HG03575 (cell line): ENCODE measurements at regions not wholly inside any gene's neighbourhood (a gene's known extent, or its start where the extent isn't known, plus 50 kb on each side); places are given as distances from the start of the nearest gene placed in this dataset.
"Not testable (repeated sequence)": the region's sequence is repeated elsewhere in the genome, so short reads cannot be mapped to it uniquely, and the experiment has no call there.

Source experiments
- ATAC-seq: cut with Tn5 transposase; IDR thresholded peaks from one replicate; pipeline ENCODE4 v1.9.1; 2021; ENCODE audit not compliant: unreplicated experiment, insufficient number of reproducible peaks, low FRiP score; ENCODE audit errors: extremely low read depth

DNA sequence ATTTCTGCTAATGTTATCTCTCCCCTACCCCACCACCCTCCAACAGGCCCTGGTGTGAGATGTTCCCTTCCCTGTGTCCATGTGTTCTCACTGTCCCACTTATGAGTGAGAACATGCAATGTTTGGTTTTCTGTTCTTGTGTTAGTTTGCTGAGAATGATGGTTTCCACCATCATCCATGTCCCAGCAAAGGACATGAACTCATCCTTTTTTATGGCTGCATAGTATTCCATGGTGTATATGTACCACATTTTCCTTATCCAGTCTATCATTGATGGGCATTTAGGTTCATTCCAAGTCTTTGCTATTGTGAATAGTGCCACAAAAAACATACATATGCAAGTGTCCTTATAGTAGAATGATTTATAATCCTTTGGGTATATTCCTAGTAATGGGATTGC lies 104.5 kb downstream of the ZNF33B start:
- not testable (repeated sequence) for ATAC-seq

DNA sequence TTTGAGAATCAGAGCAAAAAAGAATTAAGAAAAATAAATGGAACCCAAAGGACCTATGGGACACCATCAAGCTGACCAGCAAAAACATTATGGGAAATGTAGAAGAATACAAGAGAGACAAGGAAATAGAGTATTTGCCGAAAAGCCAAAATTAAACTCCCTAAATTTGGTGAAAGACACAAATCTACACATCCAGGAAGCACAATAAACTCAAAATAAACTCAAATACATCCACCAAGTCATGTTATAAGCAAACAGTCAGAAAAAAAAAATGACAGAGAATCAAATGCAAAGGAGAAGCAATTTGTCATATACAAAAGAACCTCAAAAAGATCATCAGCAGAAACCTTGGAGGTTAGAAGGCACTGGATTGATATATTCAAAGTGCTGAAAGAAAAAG lies 105.4 kb downstream of the ZNF33B start:
- no peak for ATAC-seq

DNA sequence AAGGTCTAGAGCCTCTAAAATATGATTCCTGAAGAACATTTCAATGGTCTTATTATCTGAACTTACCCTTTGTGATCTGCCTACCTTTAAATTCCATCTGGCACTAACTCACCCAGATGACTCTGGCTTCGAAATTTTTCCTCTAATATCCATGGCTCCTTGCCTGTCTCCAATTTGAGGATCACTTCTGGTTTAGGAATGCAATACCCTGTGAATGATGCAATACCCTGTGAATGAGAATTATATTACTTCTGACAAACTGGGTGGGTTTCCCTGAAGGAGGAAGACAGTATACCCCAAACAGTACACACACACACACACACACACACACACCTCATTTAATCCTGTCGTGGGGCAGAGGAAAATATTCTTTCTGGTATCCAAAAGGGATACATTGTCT lies 115.3 kb downstream of the ZNF33B start:
- no peak for ATAC-seq

DNA sequence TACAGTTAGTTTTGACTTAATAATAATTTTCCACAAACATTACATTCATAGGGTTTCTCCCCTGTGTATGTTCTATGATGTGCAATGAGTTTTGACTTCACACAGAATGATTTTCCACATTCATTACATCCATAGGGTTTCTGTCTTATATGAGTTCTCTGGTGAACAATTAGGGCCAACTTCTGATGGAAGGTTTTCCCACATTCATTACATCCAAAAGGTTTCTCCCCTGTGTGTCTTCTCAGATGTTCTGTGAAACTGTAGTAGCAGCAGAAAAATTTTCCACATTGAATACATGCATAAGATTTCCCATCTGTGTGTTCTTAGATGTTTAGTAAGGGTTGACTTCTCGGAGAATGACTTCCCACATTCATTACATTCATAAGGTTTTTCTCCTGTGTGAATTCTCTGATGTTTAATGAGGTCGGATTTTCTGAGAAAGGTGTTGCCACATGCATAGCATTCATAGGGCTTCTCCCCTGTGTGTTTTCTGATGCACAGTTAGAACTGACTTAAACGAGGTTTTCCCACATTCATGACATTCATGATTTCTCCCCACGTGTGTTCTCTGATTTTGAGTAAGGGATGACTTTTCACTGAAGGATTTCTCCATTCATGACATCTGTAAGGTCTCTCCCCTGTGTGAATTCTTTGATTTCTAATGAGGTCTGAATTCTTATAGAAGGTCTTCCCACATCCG lies 118.5 kb downstream of the ZNF33B start:
- ATAC-seq, result no peak

DNA sequence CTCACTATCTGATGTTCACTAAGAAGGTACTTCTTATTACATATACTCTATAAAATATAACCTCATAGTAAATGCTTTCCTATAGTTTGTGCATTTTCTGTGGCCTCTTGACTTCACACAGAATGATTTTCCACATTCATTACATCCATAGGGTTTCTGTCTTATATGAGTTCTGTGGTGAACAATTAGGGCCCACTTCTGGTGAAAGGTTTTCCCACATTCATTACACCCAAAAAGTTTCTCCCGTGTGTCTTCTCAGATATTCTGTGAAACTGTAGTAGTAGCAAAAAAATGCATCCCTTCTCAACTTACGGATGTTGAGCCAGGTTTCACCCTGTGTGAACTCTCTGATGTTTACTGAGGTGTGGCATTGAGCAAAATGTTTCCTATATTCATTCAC lies 119.3 kb downstream of the ZNF33B start:
- no peak for ATAC-seq

DNA sequence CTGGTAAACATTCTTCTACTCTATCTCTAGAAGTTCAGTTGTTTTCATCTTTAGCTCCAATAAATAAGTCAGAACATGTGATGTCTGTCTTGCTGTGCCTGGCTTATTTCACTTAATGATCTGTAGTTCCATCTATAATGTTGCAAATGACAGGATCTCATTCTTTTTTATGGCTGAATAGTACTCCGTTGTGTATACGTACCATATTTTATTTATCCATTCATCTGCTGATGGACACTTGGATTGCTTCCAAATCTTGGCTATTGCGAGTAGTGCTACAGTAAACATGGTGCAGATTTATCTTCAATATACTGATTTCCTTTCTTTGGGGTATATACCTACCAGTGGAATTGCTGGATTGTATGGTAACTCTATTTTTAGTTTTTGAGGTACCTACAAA lies 124.4 kb downstream of the ZNF33B start:
- no peak for ATAC-seq

DNA sequence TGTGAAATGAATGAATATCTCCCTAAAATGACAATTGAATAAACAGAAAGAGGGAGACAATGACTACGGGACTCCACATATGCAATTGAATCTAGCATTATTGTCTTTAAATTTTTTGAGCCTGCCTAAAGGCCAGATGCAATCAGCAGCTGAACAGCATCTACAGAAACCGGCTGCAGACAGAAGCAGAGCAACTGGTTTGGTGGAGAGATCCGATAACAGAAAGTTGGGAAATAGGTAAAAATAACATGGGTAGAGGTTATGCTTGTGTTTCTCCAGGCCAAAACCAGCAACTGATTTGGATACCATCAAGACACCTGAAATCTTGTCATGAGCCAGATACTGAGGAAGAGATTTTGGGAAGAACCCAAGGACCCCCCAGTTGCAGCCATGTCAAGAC lies 146.6 kb downstream of the ZNF33B start:
- ATAC-seq, result no peak

DNA sequence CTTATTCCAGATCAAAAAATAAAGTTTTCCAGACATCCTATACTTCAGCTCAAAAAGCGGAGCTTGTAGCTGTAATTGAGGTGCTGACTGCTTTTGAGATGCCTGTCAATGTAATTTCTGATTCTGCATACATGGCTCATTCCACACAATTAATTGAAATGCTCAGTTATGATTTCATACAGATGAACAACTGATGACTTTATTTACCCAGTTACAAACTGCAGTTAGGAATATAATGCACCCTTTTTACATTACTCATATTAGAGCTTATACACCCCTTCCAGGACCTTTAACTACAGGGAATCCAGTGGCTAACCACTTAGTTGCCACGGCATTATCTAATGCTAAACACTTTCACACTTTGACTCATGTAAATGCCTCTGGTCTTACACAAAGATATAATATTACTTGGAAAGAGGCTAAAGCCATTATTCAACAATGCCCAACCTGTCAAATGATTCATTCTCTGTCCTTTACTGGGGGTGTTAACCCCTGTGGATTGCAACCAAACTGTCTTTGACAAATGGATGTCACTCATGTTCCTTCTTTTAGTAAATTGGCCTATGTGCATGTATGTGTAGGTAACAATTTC lies 147.3 kb downstream of the ZNF33B start:
- no peak for ATAC-seq

DNA sequence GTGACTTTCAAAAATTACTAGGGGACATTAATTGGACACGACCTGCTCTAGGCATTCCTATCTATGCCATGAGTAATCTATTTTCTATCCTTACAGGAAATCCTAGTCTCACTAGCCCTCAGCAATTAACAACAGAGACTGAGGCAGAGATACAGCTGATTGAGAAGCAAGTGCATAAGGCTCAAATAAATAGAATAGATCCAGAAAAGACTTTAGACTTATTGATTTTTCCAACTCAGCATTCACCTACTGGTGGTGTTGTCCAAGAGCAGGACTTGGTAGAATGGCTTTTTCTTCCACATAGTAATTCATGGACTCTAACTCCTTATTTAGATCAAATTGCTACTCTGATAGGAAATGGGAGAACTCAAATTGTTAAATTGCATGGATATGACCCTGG lies 148.0 kb downstream of the ZNF33B start:
- no peak for ATAC-seq

DNA sequence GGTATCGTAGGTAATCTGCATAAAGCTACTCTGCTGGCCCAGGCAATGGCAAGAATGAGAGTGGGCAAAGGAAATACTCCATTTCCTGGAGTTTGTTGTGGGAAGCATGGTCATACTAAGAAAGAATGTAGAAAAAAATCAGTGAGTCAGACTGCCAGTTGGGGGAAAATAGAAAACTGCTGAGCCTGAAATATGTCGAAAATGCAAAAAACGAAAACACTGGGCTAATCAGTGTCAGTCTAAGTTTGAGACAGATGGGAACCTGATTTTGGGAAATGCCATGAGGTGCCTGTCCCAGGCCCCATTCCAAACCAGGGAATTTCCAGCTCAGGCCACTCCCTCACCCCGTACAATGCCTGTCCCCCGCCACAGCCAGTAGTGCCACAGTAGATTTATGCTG lies 150.0 kb downstream of the ZNF33B start:
- no peak for ATAC-seq

DNA sequence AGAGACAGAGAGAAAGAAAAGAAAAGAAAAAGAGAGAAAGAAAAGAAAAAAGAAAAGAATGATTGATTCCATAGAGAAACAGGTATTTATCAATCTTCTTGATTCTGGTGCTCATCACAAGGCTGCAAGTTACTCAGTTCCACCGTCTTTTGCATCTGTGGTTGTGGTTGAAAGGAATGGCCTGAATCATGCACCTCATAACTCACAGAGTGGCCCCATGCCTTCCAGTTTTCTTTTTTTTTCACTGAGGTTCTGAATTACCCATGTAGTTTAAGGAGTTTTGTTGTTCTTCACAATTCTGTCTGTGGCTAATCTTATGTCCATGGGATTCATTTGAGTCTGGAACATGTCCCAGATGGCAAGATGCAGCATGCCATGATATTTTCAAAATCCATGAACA lies 156.0 kb downstream of the ZNF33B start:
- ATAC-seq, result no peak

DNA sequence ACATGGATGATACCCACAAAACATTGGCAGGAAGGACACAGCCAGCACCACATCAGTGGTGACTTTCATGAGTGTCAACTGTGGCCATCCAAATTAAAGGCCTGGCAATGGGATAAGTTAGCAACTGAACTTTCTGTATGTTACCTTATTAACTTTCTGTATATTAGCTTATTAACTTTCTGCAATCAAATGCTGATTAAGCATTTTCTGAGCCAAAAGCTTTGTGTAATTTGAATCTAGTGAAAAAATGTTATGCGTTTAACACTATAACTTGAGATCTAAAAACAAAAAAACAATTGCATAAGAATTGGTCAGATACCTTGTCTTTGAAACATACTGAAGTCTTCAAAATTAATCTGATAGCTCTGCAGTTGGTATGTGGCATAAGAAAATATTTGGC lies 159.3 kb downstream of the ZNF33B start:
- no peak for ATAC-seq

DNA sequence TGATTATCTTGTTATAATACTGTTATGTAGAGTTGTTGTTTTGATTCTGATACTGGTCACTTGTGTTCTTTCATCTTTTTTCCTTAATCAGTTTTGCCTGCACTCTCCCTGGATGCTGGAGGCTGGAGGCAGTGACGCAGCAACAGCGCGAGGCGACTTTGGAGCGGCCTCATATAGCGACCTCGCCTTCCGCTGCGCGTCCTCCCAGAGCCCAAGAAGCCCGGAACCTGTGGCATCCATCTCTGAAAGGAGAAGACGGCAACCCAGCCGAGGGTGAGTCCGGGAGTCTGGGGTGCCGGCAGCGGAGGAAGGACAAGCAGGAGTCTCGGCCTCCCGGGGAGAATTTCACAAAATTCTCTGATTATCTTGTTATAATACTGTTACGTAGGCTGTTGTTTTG lies 161.2 kb downstream of the ZNF33B start:
- no peak for ATAC-seq

DNA sequence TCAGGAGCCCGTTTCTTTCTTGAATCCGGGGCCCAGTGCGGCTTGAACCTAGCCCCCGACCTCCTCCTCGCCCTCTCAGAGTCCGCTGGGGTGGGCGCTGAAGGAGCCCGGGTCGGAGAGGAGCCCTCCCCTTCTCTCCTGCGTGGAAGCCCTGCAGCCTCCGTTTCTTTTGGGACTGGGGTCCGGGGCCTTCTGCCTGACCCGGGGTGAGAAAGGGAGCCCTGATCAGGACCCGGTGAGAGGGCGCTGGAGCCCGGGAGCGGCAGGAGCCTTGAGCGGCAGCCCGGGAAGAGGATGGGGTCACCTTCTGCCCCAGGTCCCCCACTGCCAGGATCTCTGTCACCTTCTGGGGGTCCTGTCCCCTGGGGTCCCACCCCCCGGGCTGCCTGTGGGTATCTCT lies 162.3 kb downstream of the ZNF33B start:
- ATAC-seq, result no peak

DNA sequence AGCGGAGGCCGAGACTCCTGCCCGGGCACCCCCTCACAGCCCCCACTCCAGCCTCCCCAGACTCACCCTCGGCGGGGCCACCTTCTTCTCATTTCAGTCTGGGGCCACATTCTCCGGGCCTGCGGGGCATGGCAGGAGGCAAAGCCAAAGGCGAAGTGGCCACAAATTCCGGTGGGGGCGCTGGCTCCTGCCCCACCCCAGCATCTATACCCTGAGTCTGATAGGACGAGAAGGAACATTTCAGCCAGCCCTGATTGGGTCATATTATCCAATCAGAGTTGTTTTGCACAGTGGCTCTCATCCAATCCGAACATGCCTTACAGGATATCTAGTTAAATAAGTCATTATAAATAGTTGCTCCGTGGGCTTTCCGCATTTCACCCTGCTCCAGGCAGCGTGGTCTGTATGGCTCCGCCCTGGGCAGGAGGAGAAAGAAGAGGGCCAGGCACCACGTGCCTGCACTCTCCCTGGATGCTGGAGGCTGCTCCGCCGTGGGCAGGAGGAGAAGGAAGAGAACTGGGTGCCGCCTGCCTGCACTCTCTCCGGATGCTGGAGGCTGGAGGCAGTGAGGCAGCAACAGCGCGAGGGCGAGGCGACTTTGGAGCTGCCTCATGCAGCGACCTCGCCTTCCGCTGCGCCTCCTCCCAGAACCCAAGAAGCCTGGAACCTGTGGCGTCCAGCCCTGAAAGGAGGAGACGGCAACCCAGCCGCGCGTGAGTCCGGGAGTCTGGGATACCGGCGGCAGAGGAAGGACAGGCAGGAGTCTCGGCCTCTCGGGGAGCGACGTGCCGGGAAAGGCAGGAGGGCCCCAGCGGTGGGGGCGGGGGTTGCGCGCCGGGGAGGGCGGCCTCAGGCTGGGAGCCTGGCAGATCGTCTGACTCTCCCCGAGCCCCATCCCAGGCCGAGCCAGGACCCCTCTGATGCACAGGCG lies 162.9 kb downstream of the ZNF33B start:
- ATAC-seq, result no peak

DNA sequence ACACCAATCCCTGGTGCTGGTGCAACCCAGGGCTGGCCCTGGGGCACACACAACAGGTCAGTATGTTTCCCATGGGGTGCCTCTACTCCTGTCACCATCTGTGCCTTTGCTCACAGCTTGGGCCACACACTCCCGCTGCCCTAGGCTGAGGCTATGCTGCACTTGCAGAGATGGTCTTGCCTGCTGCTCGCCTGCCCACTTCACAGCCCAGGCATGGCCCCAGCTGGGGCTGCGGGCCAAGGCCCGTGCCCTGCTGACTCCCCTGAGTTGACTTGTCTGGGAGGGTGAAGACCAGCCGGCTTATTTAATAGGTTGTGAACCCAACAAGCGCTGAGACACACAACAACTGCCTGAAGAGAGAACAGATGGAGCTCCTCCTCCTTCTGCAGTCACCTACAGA lies 184.1 kb downstream of the ZNF33B start:
- ATAC-seq, result no peak

DNA sequence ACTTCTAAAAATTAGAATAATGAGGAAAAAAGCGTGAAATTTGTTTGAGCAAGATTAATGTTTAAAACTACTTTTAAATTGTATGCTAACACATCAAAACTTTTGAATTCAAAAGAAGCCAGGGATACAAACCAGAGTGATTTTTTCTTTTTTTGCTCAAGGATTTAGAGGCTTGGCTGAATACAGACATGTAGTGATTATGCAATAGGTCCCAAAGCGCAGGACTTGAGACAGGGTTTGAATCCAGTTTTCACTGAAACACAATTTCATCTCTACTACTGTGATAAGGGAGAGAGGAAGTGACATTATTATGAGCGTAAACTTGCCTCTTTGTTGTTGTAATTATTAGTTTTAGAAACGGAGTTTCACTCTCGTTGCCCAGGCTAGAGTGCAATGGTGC lies 207.3 kb downstream of the ZNF33B start:
- no peak for ATAC-seq

DNA sequence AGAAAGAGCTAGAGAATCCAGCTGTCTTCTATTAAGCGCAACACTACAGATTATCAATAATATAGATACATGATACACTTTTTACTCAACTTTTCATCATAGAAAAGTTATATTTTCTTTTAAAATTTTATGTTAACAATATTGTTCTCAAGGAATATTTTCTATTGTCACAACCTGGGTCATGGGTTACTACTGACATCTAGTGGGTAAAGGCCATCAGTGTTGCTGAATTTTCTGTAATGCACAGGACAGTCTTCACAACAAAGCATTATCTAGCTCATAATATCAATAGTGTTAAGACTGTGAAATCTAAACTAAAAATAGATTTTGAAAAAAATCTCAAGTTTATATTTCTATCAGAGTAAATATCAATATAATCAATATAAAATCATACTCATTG lies 209.8 kb downstream of the ZNF33B start:
- no peak for ATAC-seq

DNA sequence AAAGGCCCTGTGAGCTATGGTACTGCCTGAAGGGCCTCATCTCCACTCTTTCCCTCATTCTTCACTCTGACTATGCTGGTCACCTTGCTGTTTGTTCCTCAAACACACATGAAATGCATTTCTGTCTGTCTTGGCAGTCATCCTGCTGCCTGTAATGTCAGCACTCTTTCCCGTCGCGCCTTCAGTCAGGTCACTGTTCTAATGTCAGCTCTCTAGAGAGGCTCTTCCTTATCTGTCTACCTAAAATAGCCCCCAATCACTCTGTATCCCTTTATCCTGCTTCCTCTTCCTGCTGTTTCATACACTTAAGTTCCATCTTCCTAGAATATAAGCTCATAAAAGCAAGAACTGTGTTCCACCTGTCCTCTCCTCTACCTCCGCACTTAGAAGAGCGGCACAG lies 215.5 kb downstream of the ZNF33B start:
- ATAC-seq, result no peak

DNA sequence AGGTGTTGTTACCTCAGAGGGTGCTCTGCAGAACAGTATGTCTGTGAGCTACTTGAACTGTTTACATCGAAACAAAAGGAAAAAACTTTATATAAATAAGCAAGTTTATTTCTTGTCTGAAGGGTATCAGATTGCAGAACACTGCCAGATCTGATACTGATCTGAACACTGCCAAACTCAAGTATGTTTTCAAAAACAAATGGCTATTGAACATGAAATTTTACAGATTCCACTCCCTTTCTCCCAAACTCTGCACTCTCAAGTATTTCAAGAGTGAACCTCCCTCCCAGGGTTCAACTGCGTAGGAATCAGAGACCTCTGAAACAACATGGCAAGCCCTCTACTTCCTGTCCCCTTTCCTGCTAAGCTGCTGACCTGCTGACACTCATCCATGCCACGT lies 216.6 kb downstream of the ZNF33B start:
- no peak for ATAC-seq
